ENCODE measurements at regions not wholly inside any gene's neighbourhood (a gene's known extent, or its start where the extent isn't known, plus 50 kb on each side); places are given as distances from the start of the nearest gene placed in this dataset.

DNA sequence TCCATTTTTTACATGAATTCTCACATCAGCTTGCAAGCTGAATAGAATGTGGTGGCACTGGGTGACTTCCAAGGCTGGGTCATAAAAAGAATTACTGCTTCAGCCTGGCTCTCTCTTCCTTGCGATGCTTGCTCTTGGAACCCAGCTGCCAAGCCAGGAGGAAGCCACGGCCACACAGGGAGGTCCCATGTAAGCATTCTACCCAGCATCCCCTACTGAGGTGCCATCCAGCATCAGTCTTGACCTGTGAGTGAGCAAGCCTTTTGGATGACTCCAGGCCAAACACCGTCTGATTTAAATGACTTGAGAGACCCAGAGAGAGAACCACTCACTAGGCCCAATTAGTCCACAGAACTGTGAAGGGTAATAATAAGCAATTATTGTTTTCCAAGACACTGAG lies 750.3 kb upstream of the RAB6C start:
- intact Hi-C loops (cut with DNase I) = no loop called here
- H3K4me1 ChIP-seq = no peaks in the 10 kb centered on the region

GRCh38 chr2:129229830-129230441 lies 749.5 kb upstream of the RAB6C start:
- ATAC-seq (no peak), DNase-seq (no peak)
- intact Hi-C loops (cut with DNase I) = no loop called here
- Histone ChIP-seq H3K27me3 (no peaks in the 10 kb centered on the region), H3K36me3 (no peaks in the 10 kb centered on the region), H3K4me3 (no peak overlapping the region), H3K27ac (no peak overlapping the region), H3K4me1 (no peaks in the 10 kb centered on the region), H3K9me3 (no peaks in the 10 kb centered on the region)
- TF ChIP-seq POLR2A (IDR thresholded peaks at IDR 0.05) = no peak
- no peak for TF ChIP-seq CTCF (IDR thresholded peaks at IDR 0.05)
- 65% methylated on average over 7 of the region's 7 CpGs for WGBS (ENCODE audit: insufficient coverage, low coverage, low lambda C conversion rate, missing lambda C conversion rate)

More for the DNA sequence above, 750.3 kb upstream of the RAB6C start:
- no peak overlapping the region for H3K27ac ChIP-seq
- no peaks in the 10 kb centered on the region for H3K36me3 ChIP-seq
- no peak overlapping the region for H3K4me3 ChIP-seq
- DNase-seq = no peak
- no peaks in the 10 kb centered on the region for H3K9me3 ChIP-seq
- H3K27me3 ChIP-seq = no peaks in the 10 kb centered on the region
- ATAC-seq = no peak
- 29% methylated on average over 3 of the region's 3 CpGs for WGBS (ENCODE audit: insufficient coverage, low coverage, low lambda C conversion rate, missing lambda C conversion rate)
- TF ChIP-seq CTCF (IDR thresholded peaks at IDR 0.05) (no peak), POLR2A (IDR thresholded peaks at IDR 0.05) (no peak)

GRCh38 chr2:129231924-129232323 lies 747.5 kb upstream of the RAB6C start:
- no peaks in the 10 kb centered on the region for H3K36me3 ChIP-seq
- no peak overlapping the region for H3K27ac ChIP-seq
- ATAC-seq (no peak), DNase-seq (no peak)
- TF ChIP-seq CTCF (IDR thresholded peaks at IDR 0.05) (no peak), POLR2A (IDR thresholded peaks at IDR 0.05) (no peak)
- H3K27me3 ChIP-seq = no peaks in the 10 kb centered on the region
- WGBS (ENCODE audit: insufficient coverage, low coverage, low lambda C conversion rate, missing lambda C conversion rate) = 84% methylated on average over 3 of the region's 7 CpGs
- no peak overlapping the region for H3K4me3 ChIP-seq
- no peaks in the 10 kb centered on the region for H3K9me3 ChIP-seq
- H3K4me1 ChIP-seq = no peaks in the 10 kb centered on the region
- intact Hi-C loops (cut with DNase I) = no loop called here

GRCh38 chr2:129233166-129233565 lies 746.3 kb upstream of the RAB6C start:
- H3K4me3 ChIP-seq = no peak overlapping the region
- H3K27ac ChIP-seq = no peak overlapping the region
- DNase-seq = no peak
- WGBS (ENCODE audit: insufficient coverage, low coverage, low lambda C conversion rate, missing lambda C conversion rate) = 20% methylated on average over 1 of the region's 9 CpGs
- TF ChIP-seq POLR2A (IDR thresholded peaks at IDR 0.05) = no peak
- no peak for TF ChIP-seq CTCF (IDR thresholded peaks at IDR 0.05)
- intact Hi-C loops (cut with DNase I) = no loop called here
- no peaks in the 10 kb centered on the region for H3K36me3 ChIP-seq
- no peaks in the 10 kb centered on the region for H3K27me3 ChIP-seq
- ATAC-seq = no peak
- no peaks in the 10 kb centered on the region for H3K9me3 ChIP-seq
- no peaks in the 10 kb centered on the region for H3K4me1 ChIP-seq

Measured in right lobe of liver (tissue), 6 donors.